RWPE2 (cell line): ENCODE measurements at regions not wholly inside any gene's neighbourhood (a gene's known extent, or its start where the extent isn't known, plus 50 kb on each side); places are given as distances from the start of the nearest gene placed in this dataset.

Experiments
- ATAC-seq: fragments of 200-7000 bp; cut with Tn5 transposase; 3 replicates; pipeline ENCODE4 v1.9.1; 2021; ENCODE audit warnings: low read depth
- DNase-seq: peaks from one replicate; pipeline ENCODE4 v3.0.0-alpha.2; 2020; ENCODE audit warnings: low spot score
- H3K27ac ChIP-seq: fragments of 450-650 bp; 2 replicates; pipeline ENCODE4 v1.5.1; 2017; ENCODE audit warnings: mild to moderate bottlenecking; ENCODE audit not compliant: poor library complexity, severe bottlenecking
- H3K27me3 ChIP-seq: fragments of 250-450 bp; sonication (Bioruptor Pico); 2 replicates; pipeline ENCODE4 v1.5.1; 2021; ENCODE audit warnings: mild to moderate bottlenecking, moderate library complexity; ENCODE audit not compliant: insufficient read depth, poor library complexity, severe bottlenecking
- H3K36me3 ChIP-seq: fragments of 250-450 bp; sonication (Bioruptor Pico); 2 replicates; pipeline ENCODE4 v1.5.1; 2020; ENCODE audit warnings: low read depth, mild to moderate bottlenecking, moderate library complexity
- H3K4me1 ChIP-seq: fragments of 250-450 bp; sonication (Bioruptor Pico); 2 replicates; pipeline ENCODE4 v1.5.1; 2021; ENCODE audit warnings: mild to moderate bottlenecking, moderate library complexity; ENCODE audit not compliant: insufficient read depth, poor library complexity, severe bottlenecking
- H3K4me3 ChIP-seq: fragments of 250-450 bp; sonication (Bioruptor Pico); 2 replicates; pipeline ENCODE4 v1.5.1; 2021; ENCODE audit warnings: mild to moderate bottlenecking, moderate library complexity; ENCODE audit not compliant: severe bottlenecking
- H3K9me3 ChIP-seq: fragments of 250-450 bp; sonication (Bioruptor Pico); 2 replicates; pipeline ENCODE4 v1.5.1; 2021; ENCODE audit warnings: mild to moderate bottlenecking, moderate library complexity; ENCODE audit not compliant: severe bottlenecking
- TF ChIP-seq, protein P1 (sequence below): fragments of 450-650 bp; IDR thresholded peaks from one replicate; pipeline ENCODE4 v1.5.1; 2017; ENCODE audit warnings: mild to moderate bottlenecking, moderate library complexity; ENCODE audit not compliant: poor library complexity, severe bottlenecking

DNA sequence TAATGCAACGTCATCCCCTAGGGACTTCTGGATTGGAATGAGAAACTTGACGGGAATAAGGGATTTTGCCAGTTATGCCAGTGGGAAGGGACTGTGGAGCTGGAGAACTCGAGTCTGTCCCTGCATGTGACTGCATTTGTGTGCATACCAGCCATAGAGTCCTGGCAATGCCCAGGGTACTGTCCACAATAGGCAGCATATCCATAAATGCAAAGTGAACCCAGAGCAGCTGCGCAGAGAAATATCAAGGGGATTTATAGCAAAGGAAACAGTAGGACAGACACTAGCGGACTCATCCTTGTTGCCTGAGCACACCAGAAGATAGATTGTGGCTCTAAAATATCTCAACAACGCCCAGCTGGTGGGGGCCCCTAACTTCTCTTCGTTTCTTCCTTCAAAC, 247.1 kb upstream of the SRRM4 start:
- H3K4me3 ChIP-seq = no peak overlapping the region
- no peak overlapping the region for H3K27ac ChIP-seq
- no peak for ATAC-seq
- no peaks in the 10 kb centered on the region for H3K9me3 ChIP-seq
- no peaks in the 10 kb centered on the region for H3K4me1 ChIP-seq
- DNase-seq = no peak
- TF ChIP-seq, protein P1, sequence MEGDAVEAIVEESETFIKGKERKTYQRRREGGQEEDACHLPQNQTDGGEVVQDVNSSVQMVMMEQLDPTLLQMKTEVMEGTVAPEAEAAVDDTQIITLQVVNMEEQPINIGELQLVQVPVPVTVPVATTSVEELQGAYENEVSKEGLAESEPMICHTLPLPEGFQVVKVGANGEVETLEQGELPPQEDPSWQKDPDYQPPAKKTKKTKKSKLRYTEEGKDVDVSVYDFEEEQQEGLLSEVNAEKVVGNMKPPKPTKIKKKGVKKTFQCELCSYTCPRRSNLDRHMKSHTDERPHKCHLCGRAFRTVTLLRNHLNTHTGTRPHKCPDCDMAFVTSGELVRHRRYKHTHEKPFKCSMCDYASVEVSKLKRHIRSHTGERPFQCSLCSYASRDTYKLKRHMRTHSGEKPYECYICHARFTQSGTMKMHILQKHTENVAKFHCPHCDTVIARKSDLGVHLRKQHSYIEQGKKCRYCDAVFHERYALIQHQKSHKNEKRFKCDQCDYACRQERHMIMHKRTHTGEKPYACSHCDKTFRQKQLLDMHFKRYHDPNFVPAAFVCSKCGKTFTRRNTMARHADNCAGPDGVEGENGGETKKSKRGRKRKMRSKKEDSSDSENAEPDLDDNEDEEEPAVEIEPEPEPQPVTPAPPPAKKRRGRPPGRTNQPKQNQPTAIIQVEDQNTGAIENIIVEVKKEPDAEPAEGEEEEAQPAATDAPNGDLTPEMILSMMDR = no peak
- H3K27me3 ChIP-seq = no peaks in the 10 kb centered on the region
- H3K36me3 ChIP-seq = no peaks in the 10 kb centered on the region

- Histone ChIP-seq H3K27ac (no peak overlapping the region), H3K4me3 (no peak overlapping the region), H3K27me3 (no peaks in the 10 kb centered on the region), H3K9me3 (no peaks in the 10 kb centered on the region), H3K36me3 (no peaks in the 10 kb centered on the region), H3K4me1 (no peaks in the 10 kb centered on the region)
- DNase-seq (no peak), ATAC-seq (no peak)
- TF ChIP-seq, protein P1 = no peak
Measured at GRCh38 chr12:118737985-118738540, 243.3 kb upstream of the SRRM4 start.

DNA sequence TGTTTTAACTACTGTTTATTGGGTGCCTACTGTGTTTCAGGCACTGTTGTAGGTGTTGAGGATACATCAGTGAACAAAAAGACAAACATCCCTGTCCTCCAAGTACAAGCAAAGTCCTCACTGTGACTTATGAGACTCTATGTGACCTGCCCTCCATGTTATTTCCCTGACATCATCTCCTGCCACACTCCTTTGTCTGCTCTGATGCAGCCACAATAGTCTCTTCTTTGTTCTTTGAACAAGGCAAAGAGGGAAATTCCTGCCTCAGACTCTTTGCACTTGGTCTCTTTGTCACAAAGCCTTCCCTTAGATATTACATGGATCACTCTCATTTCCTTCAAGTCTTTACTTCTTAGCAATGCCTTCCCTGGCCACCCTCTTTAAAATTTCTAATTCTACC, 240.1 kb upstream of the SRRM4 start:
- Histone ChIP-seq H3K27me3 (no peaks in the 10 kb centered on the region), H3K4me1 (no peaks in the 10 kb centered on the region), H3K4me3 (no peak overlapping the region), H3K9me3 (no peaks in the 10 kb centered on the region), H3K36me3 (no peaks in the 10 kb centered on the region), H3K27ac (no peak overlapping the region)
- no peak for ATAC-seq
- TF ChIP-seq, protein P1 = no peak
- DNase-seq = no peak

DNA sequence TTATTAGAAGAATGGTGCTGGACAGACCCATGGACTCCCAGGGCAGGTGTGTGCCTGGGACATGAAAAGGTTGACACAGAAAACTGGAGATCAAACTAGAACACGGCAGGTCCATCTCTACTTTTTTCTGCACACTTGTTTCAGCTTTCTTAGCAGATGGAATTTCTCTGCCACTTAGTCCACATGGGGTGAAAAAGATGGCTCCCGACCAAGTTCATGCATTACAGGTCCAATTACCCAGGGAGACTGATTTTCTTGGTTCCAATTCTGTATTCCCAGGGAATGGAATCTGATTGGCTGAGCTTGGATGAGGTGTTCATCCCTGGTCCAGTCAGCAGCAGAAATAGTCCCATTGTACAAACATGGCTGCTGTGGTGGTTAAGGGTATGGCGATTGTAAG, 238.9 kb upstream of the SRRM4 start:
- TF ChIP-seq, protein P1 = no peak
- Histone ChIP-seq H3K4me3 (no peak overlapping the region), H3K4me1 (no peaks in the 10 kb centered on the region), H3K27ac (no peak overlapping the region), H3K9me3 (no peaks in the 10 kb centered on the region), H3K36me3 (no peaks in the 10 kb centered on the region), H3K27me3 (no peaks in the 10 kb centered on the region)
- no peak for DNase-seq
- ATAC-seq = no peak

GRCh38 chr12:118743896-118744700, 237.2 kb upstream of the SRRM4 start:
- Histone ChIP-seq H3K36me3 (no peaks in the 10 kb centered on the region), H3K4me3 (no peak overlapping the region), H3K27ac (no peak overlapping the region), H3K27me3 (no peaks in the 10 kb centered on the region), H3K4me1 (no peaks in the 10 kb centered on the region), H3K9me3 (no peaks in the 10 kb centered on the region)
- no peak for ATAC-seq
- no peak for DNase-seq
- TF ChIP-seq, protein P1 = no peak
